ENCODE measurements at regions not wholly inside any gene's neighbourhood (a gene's known extent, or its start where the extent isn't known, plus 50 kb on each side); places are given as distances from the start of the nearest gene placed in this dataset.
"Not testable (repeated sequence)": the region's sequence is repeated elsewhere in the genome, so short reads cannot be mapped to it uniquely, and the experiment has no call there.

GRCh38 chr3:195989921-195990840 is 81.8 kb upstream of the TNK2 start:
- TF ChIP-seq, protein P1, sequence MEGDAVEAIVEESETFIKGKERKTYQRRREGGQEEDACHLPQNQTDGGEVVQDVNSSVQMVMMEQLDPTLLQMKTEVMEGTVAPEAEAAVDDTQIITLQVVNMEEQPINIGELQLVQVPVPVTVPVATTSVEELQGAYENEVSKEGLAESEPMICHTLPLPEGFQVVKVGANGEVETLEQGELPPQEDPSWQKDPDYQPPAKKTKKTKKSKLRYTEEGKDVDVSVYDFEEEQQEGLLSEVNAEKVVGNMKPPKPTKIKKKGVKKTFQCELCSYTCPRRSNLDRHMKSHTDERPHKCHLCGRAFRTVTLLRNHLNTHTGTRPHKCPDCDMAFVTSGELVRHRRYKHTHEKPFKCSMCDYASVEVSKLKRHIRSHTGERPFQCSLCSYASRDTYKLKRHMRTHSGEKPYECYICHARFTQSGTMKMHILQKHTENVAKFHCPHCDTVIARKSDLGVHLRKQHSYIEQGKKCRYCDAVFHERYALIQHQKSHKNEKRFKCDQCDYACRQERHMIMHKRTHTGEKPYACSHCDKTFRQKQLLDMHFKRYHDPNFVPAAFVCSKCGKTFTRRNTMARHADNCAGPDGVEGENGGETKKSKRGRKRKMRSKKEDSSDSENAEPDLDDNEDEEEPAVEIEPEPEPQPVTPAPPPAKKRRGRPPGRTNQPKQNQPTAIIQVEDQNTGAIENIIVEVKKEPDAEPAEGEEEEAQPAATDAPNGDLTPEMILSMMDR (conservative IDR thresholded peaks at IDR 0.05 in 1 of 2, IDR thresholded peaks at IDR 0.05 in 1 of 2; ENCODE audit: low read depth in 1 of 2, low read length in 2 of 2), result not testable (repeated sequence)
- not testable (repeated sequence) for TF ChIP-seq EZH2 (IDR thresholded peaks at IDR 0.05; ENCODE audit: low read length, missing control alignments)

All from fibroblast of lung (primary cell).